ENCODE measurements at regions not wholly inside any gene's neighbourhood (a gene's known extent, or its start where the extent isn't known, plus 50 kb on each side); places are given as distances from the start of the nearest gene placed in this dataset.

DNA sequence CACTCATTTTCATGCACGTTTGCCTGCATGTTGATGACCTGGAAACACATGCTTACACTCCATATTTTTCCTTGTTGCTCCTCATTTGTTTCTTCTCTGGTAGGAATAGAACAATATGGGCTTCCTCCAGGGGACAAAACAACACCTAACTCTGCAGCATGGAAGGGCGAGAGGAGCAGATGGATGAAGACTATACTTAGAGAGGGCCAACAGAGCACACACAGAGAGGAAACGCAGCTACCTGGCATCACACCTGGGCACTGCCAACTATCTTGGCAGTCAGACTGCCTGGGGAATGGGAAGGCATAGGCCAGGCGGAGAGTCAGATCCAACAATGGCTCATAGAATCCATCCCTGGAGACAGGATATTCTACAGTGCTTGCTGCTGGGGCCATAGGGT, 290.9 kb downstream of the CD83 start:
- TF ChIP-seq EP300 (IDR thresholded peaks at IDR 0.05; ENCODE audit: low read depth) (no peak), POLR2A (IDR thresholded peaks at IDR 0.05) (no peak)
- TF ChIP-seq, protein P1, sequence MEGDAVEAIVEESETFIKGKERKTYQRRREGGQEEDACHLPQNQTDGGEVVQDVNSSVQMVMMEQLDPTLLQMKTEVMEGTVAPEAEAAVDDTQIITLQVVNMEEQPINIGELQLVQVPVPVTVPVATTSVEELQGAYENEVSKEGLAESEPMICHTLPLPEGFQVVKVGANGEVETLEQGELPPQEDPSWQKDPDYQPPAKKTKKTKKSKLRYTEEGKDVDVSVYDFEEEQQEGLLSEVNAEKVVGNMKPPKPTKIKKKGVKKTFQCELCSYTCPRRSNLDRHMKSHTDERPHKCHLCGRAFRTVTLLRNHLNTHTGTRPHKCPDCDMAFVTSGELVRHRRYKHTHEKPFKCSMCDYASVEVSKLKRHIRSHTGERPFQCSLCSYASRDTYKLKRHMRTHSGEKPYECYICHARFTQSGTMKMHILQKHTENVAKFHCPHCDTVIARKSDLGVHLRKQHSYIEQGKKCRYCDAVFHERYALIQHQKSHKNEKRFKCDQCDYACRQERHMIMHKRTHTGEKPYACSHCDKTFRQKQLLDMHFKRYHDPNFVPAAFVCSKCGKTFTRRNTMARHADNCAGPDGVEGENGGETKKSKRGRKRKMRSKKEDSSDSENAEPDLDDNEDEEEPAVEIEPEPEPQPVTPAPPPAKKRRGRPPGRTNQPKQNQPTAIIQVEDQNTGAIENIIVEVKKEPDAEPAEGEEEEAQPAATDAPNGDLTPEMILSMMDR (IDR thresholded peaks at IDR 0.05), result no peak
